HL-60 (cell line): ENCODE measurements at regions not wholly inside any gene's neighbourhood (a gene's known extent, or its start where the extent isn't known, plus 50 kb on each side); places are given as distances from the start of the nearest gene placed in this dataset.
"Not testable (repeated sequence)": the region's sequence is repeated elsewhere in the genome, so short reads cannot be mapped to it uniquely, and the experiment has no call there.

Experiments
- GABPA ChIP-seq: IDR thresholded peaks from 2 replicates; pipeline ENCODE4 v1.6.1; 2012; ENCODE audit warnings: low read depth
- POLR2AphosphoS5 ChIP-seq: IDR thresholded peaks from 2 replicates; pipeline ENCODE4 v1.6.1; 2012; ENCODE audit warnings: low read depth
- REST ChIP-seq: IDR thresholded peaks from 2 replicates; pipeline ENCODE4 v1.6.1; 2012; ENCODE audit warnings: low read depth; ENCODE audit not compliant: insufficient replicate concordance
- SPI1 ChIP-seq: IDR thresholded peaks from 2 replicates; pipeline ENCODE4 v1.6.1; 2012; ENCODE audit warnings: low read depth, mild to moderate bottlenecking, borderline replicate concordance
- TF ChIP-seq, protein P1 (sequence below): IDR thresholded peaks from one replicate; pipeline ENCODE4 v1.5.1; 2011; ENCODE audit warnings: low read length, control low read depth, inconsistent platforms; ENCODE audit not compliant: insufficient read depth

DNA sequence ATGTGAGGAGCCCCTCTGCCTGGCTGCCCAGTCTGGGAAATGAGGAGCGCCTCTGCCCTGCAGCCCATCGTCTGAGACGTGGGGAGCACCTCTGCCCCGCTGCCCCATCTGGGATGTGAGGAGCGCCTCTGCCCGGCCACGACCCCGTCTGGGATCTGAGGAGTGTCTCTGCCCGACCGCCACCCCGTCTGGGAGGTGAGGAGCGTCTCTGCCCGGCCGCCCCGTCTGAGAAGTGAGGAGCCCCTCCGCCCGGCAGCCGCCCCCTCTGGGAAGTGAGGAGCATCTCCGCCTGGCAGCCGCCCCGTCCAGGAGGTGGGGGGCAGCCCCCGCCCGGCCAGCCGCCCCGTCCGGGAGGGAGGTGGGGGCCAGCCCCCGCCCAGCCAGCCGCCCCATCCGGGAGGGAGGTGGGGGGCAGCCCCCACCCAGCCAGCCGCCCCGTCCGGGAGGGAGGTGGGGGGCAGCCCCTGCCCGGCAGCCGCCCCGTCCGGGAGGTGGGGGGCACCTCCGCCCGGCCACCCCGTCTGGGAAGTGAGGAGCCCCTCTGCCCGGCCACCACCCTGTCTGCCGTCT is 238.1 kb downstream of the FNDC1 start:
- TF ChIP-seq POLR2AphosphoS5, REST, SPI1, GABPA: not testable (repeated sequence)
- TF ChIP-seq, protein P1, sequence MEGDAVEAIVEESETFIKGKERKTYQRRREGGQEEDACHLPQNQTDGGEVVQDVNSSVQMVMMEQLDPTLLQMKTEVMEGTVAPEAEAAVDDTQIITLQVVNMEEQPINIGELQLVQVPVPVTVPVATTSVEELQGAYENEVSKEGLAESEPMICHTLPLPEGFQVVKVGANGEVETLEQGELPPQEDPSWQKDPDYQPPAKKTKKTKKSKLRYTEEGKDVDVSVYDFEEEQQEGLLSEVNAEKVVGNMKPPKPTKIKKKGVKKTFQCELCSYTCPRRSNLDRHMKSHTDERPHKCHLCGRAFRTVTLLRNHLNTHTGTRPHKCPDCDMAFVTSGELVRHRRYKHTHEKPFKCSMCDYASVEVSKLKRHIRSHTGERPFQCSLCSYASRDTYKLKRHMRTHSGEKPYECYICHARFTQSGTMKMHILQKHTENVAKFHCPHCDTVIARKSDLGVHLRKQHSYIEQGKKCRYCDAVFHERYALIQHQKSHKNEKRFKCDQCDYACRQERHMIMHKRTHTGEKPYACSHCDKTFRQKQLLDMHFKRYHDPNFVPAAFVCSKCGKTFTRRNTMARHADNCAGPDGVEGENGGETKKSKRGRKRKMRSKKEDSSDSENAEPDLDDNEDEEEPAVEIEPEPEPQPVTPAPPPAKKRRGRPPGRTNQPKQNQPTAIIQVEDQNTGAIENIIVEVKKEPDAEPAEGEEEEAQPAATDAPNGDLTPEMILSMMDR, result not testable (repeated sequence)
